Thyroid gland (tissue), 4 donors: ENCODE measurements at regions not wholly inside any gene's neighbourhood (a gene's known extent, or its start where the extent isn't known, plus 50 kb on each side); places are given as distances from the start of the nearest gene placed in this dataset.

Experiments used
- DNase-seq, 2 donors: peaks; one replicate each; pipeline ENCODE4 v3.0.0-alpha.2; 2019
- H3K27ac ChIP-seq, 3 donors: fragments of 200-600 bp; sonication (generic); 1 replicate in 2 of 3; 2 replicates in 1 of 3; pipeline ENCODE4 v1.5.1; 2016 to 2019; ENCODE audit warnings: mild to moderate bottlenecking in 1 of 3, moderate library complexity in 1 of 3
- H3K27me3 ChIP-seq: fragments of 200-600 bp; sonication (generic); one replicate; pipeline ENCODE4 v1.5.1; 2019
- H3K36me3 ChIP-seq, 2 donors: fragments of 200-600 bp; sonication (generic); one replicate each; pipeline ENCODE4 v1.5.1; 2016 to 2019
- H3K4me1 ChIP-seq, 2 donors: fragments of 200-600 bp; sonication (generic); one replicate each; pipeline ENCODE4 v1.5.1; 2017 to 2019
- H3K4me3 ChIP-seq, 3 donors: fragments of 200-600 bp; sonication (generic); replicated peaks in 1 of 3; 1 replicate in 2 of 3; 2 replicates in 1 of 3; pipeline ENCODE4 v1.5.1; 2016; ENCODE audit warnings: mild to moderate bottlenecking in 1 of 3
- H3K9me3 ChIP-seq: fragments of 200-600 bp; sonication (generic); one replicate; pipeline ENCODE4 v1.5.1; 2017
- POLR2A ChIP-seq, 2 donors: fragments of 450-650 bp; IDR thresholded peaks; one replicate each; pipeline ENCODE4 v1.6.1; 2017; ENCODE audit warnings: antibody characterized with exemption in 2 of 2, mild to moderate bottlenecking in 2 of 2, moderate library complexity in 1 of 2
- WGBS, 2 donors: methylation state at CpG; one replicate each; pipeline ENCODE4 v1.1.5; 2017; 5-methylcytosine and 5-hydroxymethylcytosine counted together
- intact Hi-C: fragments of 100-400 bp; cut with DNase I; formaldehyde crosslinking; loops from one replicate; pipeline ENCODE4 v1.15.1; 2023
- TF ChIP-seq, protein P1 (sequence below), 6 experiments: fragments of 200-600 bp in 3 of 6; fragments of 450-650 bp in 3 of 6; sonication (generic) in 3 of 6; IDR thresholded peaks; one replicate each; pipeline ENCODE4 v1.5.1; 2016 to 2019; ENCODE audit warnings: antibody characterized with exemption in 6 of 6, mild to moderate bottlenecking in 2 of 6, inconsistent platforms in 1 of 6, moderate library complexity in 1 of 6

DNA sequence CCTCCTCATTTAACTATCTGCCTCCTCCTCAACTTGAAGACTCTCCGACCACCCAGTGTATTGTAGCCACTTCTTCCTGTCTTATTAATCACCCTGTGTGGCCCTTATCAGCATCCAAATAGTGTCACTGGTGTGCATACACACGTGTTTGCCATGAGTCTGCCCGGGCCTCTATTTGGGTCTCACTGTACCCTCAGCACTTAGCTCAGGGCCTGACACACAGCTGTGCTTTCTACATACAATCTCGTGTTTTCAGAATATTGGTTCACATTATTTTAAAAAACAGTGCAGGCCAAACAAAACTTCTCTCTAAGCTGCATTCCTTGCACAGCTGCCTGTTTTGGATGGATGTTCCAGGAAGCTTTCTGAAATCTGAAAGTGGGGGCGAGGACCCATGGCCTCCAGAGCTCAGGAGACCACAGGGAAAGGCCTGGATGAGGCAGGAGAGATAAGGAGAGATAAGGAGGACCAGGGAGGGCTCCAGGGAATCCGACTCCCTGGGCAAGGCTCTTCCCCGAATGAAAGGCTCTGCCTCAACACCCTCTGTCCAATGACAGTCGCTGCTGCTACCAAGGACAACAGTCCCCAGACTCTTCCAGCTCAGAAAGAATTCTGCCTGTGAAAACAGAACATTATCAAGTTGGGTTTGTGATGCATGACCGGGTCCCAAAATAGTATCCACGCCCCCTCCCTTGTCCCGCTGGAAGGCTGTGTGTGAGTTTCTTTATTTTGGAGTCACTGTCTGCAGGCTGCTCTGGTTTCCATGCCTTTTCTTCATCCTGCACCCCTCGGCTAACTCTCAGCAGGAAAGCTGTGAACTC is 255.6 kb downstream of the NSG2 start:
- Histone ChIP-seq H3K36me3 (no peaks in the 10 kb centered on the region), H3K27ac (no peak overlapping the region), H3K4me3 (no peak overlapping the region), H3K27me3 (no peaks in the 10 kb centered on the region), H3K4me1 (peaks cover 0 to 9% of the 10 kb centered on the region in 2 donors), H3K9me3 (no peaks in the 10 kb centered on the region)
- TF ChIP-seq POLR2A (IDR thresholded peaks at IDR 0.05), result no peak
- TF ChIP-seq, protein P1, sequence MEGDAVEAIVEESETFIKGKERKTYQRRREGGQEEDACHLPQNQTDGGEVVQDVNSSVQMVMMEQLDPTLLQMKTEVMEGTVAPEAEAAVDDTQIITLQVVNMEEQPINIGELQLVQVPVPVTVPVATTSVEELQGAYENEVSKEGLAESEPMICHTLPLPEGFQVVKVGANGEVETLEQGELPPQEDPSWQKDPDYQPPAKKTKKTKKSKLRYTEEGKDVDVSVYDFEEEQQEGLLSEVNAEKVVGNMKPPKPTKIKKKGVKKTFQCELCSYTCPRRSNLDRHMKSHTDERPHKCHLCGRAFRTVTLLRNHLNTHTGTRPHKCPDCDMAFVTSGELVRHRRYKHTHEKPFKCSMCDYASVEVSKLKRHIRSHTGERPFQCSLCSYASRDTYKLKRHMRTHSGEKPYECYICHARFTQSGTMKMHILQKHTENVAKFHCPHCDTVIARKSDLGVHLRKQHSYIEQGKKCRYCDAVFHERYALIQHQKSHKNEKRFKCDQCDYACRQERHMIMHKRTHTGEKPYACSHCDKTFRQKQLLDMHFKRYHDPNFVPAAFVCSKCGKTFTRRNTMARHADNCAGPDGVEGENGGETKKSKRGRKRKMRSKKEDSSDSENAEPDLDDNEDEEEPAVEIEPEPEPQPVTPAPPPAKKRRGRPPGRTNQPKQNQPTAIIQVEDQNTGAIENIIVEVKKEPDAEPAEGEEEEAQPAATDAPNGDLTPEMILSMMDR (IDR thresholded peaks at IDR 0.05), result no peak
- intact Hi-C loops, result no loop called here
- peak in 1 of 2 donors; percentile 3 for DNase-seq
- WGBS, 2 donors, result 19 to 22% methylated on average over 12 of the region's 12 CpGs

DNA sequence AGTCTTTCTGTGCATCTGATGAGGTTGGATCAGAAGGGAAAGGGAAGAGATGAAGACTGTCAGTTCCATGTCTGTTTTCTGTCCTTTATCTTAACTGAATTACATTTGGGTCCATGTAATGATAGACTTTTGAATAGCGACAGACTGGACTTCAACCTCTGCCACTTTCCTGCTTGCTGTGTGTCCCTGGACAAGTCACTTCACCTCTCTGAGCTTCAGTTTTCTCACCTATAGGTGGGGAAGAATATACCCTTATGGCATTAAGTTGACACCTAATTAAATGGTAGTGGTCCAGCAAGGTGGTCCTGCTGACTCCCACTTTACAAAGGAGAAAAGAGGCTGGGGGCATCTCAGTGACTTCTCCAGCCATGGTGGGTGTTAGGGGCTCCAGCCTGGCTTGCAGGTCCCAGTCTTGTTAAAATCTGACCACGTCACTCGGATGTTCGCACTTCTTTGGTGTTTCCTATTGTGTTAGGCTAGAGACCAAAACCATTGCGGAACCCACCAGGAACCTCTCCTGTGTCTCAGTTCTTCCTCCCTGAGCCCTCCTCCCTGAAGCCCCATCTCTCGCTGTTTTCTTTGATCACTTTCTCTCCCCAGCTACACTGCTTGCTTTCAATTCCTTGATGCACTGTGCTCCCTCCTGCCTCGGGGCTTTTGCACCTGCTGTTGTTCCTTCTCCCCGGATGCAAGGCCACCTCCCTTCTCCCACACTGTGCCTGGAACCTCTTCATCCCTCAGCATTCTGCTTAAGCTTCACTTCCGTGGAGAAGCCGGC is 256.5 kb downstream of the NSG2 start:
- WGBS, 2 donors, result 85 to 86% methylated on average over 10 of the region's 10 CpGs
- Histone ChIP-seq H3K36me3 (no peaks in the 10 kb centered on the region), H3K27ac (no peak overlapping the region), H3K4me1 (peaks cover 0 to 9% of the 10 kb centered on the region in 2 donors), H3K9me3 (no peaks in the 10 kb centered on the region), H3K4me3 (no peak overlapping the region), H3K27me3 (no peaks in the 10 kb centered on the region)
- DNase-seq, result no peak
- intact Hi-C loops, result no loop called here
- TF ChIP-seq POLR2A (IDR thresholded peaks at IDR 0.05), result no peak
- TF ChIP-seq, protein P1 (IDR thresholded peaks at IDR 0.05), result no peak

DNA sequence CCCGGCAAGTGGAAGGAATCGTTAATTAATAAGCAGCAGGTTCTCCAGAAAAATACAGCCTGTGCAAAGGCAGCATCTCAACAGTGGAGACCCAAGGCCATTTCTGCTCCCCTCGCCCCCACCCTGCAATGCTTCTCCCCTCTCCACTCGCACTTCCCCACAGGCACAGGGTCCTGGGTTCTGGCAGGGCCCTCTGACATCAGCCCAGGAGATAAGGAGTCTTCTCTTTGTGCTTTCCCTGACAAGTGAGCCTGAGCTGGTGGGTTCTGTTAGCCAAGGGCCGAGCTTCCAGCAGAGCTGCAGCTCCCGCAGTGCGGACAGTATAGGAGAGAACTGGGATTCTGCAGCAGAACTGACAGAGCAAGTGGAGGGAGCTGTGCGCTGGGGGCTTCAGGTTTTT is 257.5 kb downstream of the NSG2 start:
- intact Hi-C loops, result no loop called here
- peaks cover 0 to 9% of the 10 kb centered on the region in 2 donors for H3K4me1 ChIP-seq
- no peak for DNase-seq
- H3K4me3 ChIP-seq, result no peak overlapping the region
- no peaks in the 10 kb centered on the region for H3K27me3 ChIP-seq
- H3K9me3 ChIP-seq, result no peaks in the 10 kb centered on the region
- H3K36me3 ChIP-seq, result no peaks in the 10 kb centered on the region
- H3K27ac ChIP-seq, result no peak overlapping the region
- TF ChIP-seq, protein P1 (IDR thresholded peaks at IDR 0.05), result no peak
- no peak for TF ChIP-seq POLR2A (IDR thresholded peaks at IDR 0.05)
- WGBS, 2 donors, result 75 to 83% methylated on average over 8 of the region's 8 CpGs

DNA sequence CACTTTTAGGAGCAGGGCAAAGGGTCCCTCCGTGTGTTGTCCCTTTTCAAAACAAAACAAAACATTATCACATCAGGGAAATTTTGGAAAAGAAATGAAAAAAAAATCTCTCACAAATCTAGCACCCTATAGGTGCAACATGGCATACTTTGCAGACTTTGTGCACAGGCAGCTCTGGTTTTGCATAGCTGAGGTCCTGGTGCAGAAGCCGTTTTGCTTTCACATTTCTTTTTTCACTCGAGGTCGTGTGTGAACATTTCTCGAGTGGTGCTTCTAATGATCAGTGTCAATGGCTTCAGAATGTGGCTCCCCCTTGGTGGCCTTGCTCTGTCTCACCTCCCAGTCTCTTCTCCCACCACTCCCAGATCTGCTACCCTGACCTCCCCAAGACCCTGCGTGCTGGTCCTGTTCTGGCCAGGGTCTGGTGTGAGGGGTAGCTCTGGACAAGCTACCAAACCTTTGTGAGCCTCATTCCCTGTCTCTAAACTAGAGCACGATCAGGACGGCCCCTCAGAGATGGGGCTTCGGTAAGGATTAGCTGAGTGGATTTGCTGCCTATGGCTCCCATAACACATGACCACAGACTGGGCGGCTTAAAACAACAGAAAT is 258.0 kb downstream of the NSG2 start:
- intact Hi-C loops, result no loop called here
- Histone ChIP-seq H3K9me3 (no peaks in the 10 kb centered on the region), H3K36me3 (no peaks in the 10 kb centered on the region), H3K27ac (no peak overlapping the region), H3K4me1 (peaks cover 0 to 9% of the 10 kb centered on the region in 2 donors), H3K4me3 (no peak overlapping the region), H3K27me3 (no peaks in the 10 kb centered on the region)
- TF ChIP-seq, protein P1 (IDR thresholded peaks at IDR 0.05), result no peak
- no peak for TF ChIP-seq POLR2A (IDR thresholded peaks at IDR 0.05)
- 47 to 48% methylated on average over 10 of the region's 10 CpGs for WGBS, 2 donors
- DNase-seq, result no peak
